NCI-H446 (cell line): ENCODE measurements at regions not wholly inside any gene's neighbourhood (a gene's known extent, or its start where the extent isn't known, plus 50 kb on each side); places are given as distances from the start of the nearest gene placed in this dataset.
A peak's percentile ranks its signal among the peaks of the same experiment; 100 is the strongest.

Experiments used
- DNase-seq, 2 experiments: peaks; one replicate each; lab custom pipeline; 2025; lab: John Stamatoyannopoulos, UW

- no peak for DNase-seq
Observed at GRCh38 chr6:90977513-90977912, 390.6 kb upstream of the MAP3K7 start.

GRCh38 chr6:90976341-90976740, 389.5 kb upstream of the MAP3K7 start:
- DNase-seq = no peak

- DNase-seq = no peak
Observed at GRCh38 chr6:90975741-90976140, 388.9 kb upstream of the MAP3K7 start.

- DNase-seq = no peak
Observed at GRCh38 chr6:90973188-90973587, 386.3 kb upstream of the MAP3K7 start.

DNA sequence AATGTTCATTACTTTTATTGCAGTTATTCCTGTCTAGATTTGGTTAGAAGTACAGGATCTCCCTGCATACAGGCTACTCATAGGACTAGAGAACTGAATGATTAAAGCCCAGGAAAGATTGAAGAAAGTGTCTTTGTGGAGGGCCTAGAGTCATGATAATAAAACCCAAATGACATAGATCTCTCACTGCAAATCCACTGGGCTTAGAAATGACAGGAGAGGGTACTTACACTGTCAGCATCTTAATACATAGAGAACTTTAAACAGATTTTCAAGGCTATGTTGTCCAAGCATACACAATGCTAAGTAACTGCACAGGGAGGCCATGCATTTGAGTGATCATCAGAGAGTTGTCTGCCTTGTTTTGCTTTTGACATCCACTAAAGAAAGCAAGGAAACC, 383.8 kb upstream of the MAP3K7 start:
- DNase-seq = no peak

- DNase-seq = no peak
Observed at GRCh38 chr6:90967471-90967870, 380.6 kb upstream of the MAP3K7 start.

DNA sequence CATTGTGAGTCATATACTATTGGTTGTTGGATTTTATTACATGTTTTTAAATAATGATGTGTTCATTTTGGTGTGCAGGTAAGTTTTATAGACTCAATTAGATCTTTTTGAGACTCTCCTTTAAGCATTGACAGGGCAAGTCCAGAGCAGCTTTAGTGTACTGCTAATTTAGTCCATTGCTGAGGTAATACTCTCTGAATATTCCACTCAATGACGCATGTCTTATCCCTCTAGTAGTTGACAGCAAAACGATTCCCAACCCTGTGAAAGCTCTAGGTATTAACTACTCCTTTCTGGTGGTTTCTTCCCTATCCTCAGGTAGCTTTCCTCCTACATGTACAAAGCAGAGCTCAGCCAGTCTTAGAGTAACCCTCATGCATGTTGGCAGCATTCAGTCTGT, 373.5 kb upstream of the MAP3K7 start:
- no peak for DNase-seq

GRCh38 chr6:90955246-90955645, 368.4 kb upstream of the MAP3K7 start:
- no peak for DNase-seq

GRCh38 chr6:90953405-90954161, 366.7 kb upstream of the MAP3K7 start:
- DNase-seq = no peak

GRCh38 chr6:90952176-90952575, 365.3 kb upstream of the MAP3K7 start:
- DNase-seq = peak in 1 of 2 experiments; percentile 59

GRCh38 chr6:90948540-90948939, 361.7 kb upstream of the MAP3K7 start:
- no peak for DNase-seq

DNA sequence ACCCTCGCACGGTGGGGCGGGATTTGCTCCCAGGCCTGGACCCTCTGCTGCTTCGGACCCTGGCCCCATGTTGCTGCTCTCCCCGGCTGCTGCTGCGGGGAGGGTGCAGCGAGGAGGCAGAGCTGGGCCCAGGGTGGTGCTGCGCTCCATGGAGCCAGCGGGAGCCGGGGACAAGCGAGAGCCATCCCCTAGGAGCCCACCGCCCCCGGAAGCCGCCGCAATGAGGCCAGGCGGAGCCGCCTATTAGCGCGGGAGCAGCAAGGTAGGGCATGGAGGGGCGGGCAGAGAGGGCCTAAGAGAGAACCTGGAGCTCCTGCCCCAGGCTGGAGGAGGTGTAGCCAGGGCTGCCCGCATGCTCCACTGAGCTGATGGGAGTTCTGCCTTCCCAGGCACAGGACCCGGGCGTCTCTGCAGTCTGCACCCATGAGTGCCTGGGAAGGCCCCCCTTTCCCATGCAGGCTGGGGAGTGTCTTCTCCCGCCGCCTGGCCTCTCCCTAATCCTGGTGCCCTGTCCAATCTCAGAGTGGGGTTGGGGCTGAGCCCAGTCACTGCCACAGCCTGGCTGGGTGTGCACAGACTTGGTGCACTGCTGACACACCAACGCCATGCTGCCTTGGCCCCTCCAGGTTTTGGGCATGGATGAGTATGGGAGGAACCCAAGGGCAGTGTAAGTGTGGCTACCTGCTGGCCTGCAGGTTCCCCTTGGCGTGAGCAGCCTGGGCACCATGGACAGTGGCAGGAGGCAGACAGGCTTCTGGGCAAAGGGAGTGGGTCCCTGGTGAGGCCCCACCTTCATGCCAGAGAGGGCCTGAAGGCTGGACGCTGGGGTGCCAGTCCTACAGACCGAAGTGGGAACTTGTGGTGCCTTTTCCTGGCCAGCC, 360.6 kb upstream of the MAP3K7 start:
- no peak for DNase-seq

GRCh38 chr6:90941885-90942284, 355.0 kb upstream of the MAP3K7 start:
- DNase-seq = no peak

GRCh38 chr6:90940812-90941481, 354.1 kb upstream of the MAP3K7 start:
- peak; percentile 47 to 78 for DNase-seq

DNA sequence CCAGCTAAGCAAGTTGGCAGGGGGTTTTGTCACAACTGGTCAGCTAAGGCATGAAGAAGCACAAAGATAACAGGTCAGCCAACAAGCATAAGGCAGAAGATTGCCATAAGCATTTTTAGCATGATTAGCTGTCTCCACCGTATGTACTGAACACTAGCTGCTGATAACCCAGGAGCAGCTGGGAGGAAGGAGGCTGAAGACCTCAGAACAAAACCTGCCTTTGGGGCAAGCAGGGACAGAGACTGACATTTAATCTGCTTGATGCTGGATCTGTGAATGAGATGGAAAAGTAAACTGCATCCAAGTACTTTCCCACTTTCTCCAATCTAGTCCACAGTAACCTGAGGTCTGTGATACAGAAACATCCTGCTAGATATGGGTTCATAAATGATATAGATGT, 353.0 kb upstream of the MAP3K7 start:
- no peak for DNase-seq

DNA sequence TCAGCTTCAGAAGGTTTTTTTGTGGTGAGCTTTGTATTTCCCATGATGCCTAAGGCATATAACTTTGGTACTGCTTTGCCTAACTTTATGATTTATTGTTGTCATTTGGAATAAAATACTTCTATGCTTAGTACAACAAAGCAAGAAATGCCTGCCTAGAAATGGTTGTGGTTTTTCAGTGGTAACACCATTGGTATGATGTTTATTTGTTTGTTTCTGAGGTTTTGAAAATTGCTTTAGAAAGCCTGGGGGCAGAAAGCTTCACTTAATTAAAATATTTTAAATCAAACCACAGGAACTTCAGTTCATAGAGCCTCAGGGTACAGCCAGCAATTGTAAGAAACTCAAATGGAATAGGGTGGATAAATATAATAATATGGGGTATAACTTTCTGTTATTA, 351.2 kb upstream of the MAP3K7 start:
- DNase-seq = no peak

DNA sequence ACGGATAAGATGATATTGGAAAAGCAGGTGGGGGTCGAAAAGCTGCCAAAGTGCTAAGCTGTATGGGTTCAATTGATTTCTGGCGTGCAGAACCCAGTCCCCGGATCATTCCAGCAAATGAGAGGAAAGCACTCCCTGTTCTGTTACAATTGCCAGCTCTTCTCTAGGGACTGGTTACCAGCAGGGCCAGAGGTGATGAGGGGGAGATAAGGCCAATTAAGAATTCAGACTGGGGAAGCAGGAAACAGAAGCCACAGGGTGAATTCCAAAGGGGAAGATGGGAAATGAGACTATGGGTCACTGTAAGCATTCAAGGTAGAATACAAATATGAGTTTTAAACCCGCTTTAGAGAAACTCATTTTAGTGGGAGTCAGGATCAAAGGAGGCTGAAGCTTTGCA, 349.4 kb upstream of the MAP3K7 start:
- DNase-seq = no peak

- no peak for DNase-seq
Observed at GRCh38 chr6:90934966-90935365, 348.1 kb upstream of the MAP3K7 start.

GRCh38 chr6:90934081-90934480, 347.2 kb upstream of the MAP3K7 start:
- no peak for DNase-seq

- no peak for DNase-seq
Observed at GRCh38 chr6:90932351-90932750, 345.5 kb upstream of the MAP3K7 start.

DNA sequence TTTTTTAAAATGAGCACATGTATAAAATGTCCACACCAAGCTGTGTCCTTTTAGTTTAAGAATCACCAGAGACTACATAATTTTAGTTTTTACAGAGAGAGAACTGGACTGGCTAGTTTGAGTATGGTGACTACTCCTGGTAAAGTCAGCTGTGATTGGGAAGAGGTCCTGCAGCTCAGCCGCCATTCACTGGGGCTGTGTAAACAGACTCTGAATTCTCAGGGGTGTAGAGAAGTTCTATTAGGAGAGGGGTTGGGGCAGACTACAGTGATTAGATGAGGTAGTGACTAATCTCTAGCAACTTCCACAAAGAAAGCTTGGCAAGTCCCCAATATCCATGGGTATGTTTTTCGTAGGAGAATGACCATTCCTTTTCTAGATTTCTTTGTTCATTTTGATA, 341.2 kb upstream of the MAP3K7 start:
- DNase-seq = no peak

- no peak for DNase-seq
Observed at GRCh38 chr6:90925726-90926125, 338.9 kb upstream of the MAP3K7 start.

DNA sequence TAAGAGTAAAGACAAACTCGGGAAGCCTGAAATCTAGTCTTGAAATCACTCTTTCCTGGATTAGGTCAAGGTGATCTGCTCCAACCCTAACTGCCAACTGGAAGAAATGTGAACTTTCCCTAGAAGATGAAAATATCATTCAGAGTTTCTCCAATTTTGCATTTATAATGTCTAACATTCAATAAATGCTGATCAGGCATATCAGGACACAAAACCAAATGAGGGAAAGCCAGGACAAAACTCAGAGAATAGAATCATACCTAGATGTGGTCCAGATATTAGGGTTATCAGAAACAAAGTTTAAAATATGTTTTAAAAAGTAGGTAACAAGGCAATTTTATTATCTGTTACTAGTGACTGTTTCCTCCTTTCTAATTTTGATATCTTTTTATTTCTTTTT, 335.5 kb upstream of the MAP3K7 start:
- no peak for DNase-seq
